H9 (cell line): ENCODE measurements at regions not wholly inside any gene's neighbourhood (a gene's known extent, or its start where the extent isn't known, plus 50 kb on each side); places are given as distances from the start of the nearest gene placed in this dataset.

ENCODE experiments used
- DNase-seq: peaks from one replicate; pipeline ENCODE4 v3.0.0-alpha.2; 2017
- H2AFZ ChIP-seq: one replicate; pipeline ENCODE4 v1.6.1; 2013; ENCODE audit warnings: mild to moderate bottlenecking, low read length, control low read depth, moderate library complexity
- H2AK5ac ChIP-seq: 2 replicates; pipeline ENCODE4 v1.6.1; 2013; ENCODE audit warnings: low read length, control low read depth, mixed read lengths; ENCODE audit not compliant: insufficient read length
- H2BK120ac ChIP-seq: one replicate; pipeline ENCODE4 v1.6.1; 2013; ENCODE audit warnings: low read depth, mild to moderate bottlenecking, low read length, control low read depth, inconsistent platforms; ENCODE audit not compliant: poor library complexity, severe bottlenecking
- H2BK12ac ChIP-seq: 2 replicates; pipeline ENCODE4 v1.6.1; 2013; ENCODE audit warnings: low read length, control low read depth, mixed read lengths, low read depth; ENCODE audit not compliant: insufficient read length
- H2BK15ac ChIP-seq: 2 replicates; pipeline ENCODE4 v1.6.1; 2013; ENCODE audit warnings: low read depth, low read length, control low read depth
- H2BK20ac ChIP-seq: one replicate; pipeline ENCODE4 v1.6.1; 2013; ENCODE audit warnings: low read depth, mild to moderate bottlenecking, low read length, control low read depth, inconsistent platforms; ENCODE audit not compliant: poor library complexity, severe bottlenecking
- H2BK5ac ChIP-seq: 2 replicates; pipeline ENCODE4 v1.6.1; 2013; ENCODE audit warnings: low read length, control low read depth, mixed read lengths; ENCODE audit not compliant: insufficient read length
- H3K14ac ChIP-seq: 2 replicates; pipeline ENCODE4 v1.6.1; 2013; ENCODE audit warnings: low read length, control low read depth; ENCODE audit not compliant: insufficient read depth
- H3K18ac ChIP-seq: 2 replicates; pipeline ENCODE4 v1.6.1; 2013; ENCODE audit warnings: low read depth, mild to moderate bottlenecking, mixed read lengths, low read length, control low read depth; ENCODE audit not compliant: insufficient read length
- H3K23ac ChIP-seq: 2 replicates; pipeline ENCODE4 v1.6.1; 2013; ENCODE audit warnings: low read length, control low read depth, mixed read lengths, low read depth; ENCODE audit not compliant: insufficient read length
- H3K23me2 ChIP-seq: 2 replicates; pipeline ENCODE4 v1.6.1; 2013; ENCODE audit warnings: low read depth, mild to moderate bottlenecking, mixed read lengths, low read length, control low read depth; ENCODE audit not compliant: insufficient read length, poor library complexity, severe bottlenecking
- H3K27ac ChIP-seq: 2 replicates; pipeline ENCODE4 v1.5.1; 2013; ENCODE audit warnings: low read length, control low read depth, mixed read lengths, low read depth; ENCODE audit not compliant: insufficient read length
- H3K27me3 ChIP-seq: 2 replicates; pipeline ENCODE4 v1.6.1; 2013; ENCODE audit warnings: low read length, control low read depth, inconsistent platforms; ENCODE audit not compliant: insufficient read depth
- H3K4ac ChIP-seq: 2 replicates; pipeline ENCODE4 v1.6.1; 2013; ENCODE audit warnings: low read depth, mild to moderate bottlenecking, control low read depth, inconsistent platforms, low read length, moderate library complexity
- H3K4me1 ChIP-seq: 2 replicates; pipeline ENCODE4 v1.6.1; 2013; ENCODE audit warnings: low read length, control low read depth, inconsistent platforms; ENCODE audit not compliant: insufficient read depth
- H3K4me2 ChIP-seq: 2 replicates; pipeline ENCODE4 v1.6.1; 2013; ENCODE audit warnings: low read length, control low read depth, mixed read lengths; ENCODE audit not compliant: insufficient read length, insufficient read depth
- H3K56ac ChIP-seq: 2 replicates; pipeline ENCODE4 v1.6.1; 2013; ENCODE audit warnings: low read depth, mild to moderate bottlenecking, mixed read lengths, low read length, control low read depth; ENCODE audit not compliant: insufficient read length
- H3K79me1 ChIP-seq: 2 replicates; pipeline ENCODE4 v1.6.1; 2013; ENCODE audit warnings: low read depth, mild to moderate bottlenecking, moderate library complexity, low read length, control low read depth, inconsistent platforms; ENCODE audit not compliant: insufficient read depth, poor library complexity, severe bottlenecking
- H3K79me2 ChIP-seq: 2 replicates; pipeline ENCODE4 v1.6.1; 2013; ENCODE audit warnings: low read length, control low read depth, inconsistent platforms; ENCODE audit not compliant: insufficient read depth
- H3K9ac ChIP-seq: 2 replicates; pipeline ENCODE4 v1.6.1; 2013; ENCODE audit warnings: low read length, control low read depth, mixed read lengths; ENCODE audit not compliant: insufficient read length; ENCODE audit errors: extremely low read depth
- H3K9me3 ChIP-seq: one replicate; pipeline ENCODE4 v1.6.1; 2013; ENCODE audit warnings: low read depth, low read length, inconsistent platforms; ENCODE audit not compliant: control insufficient read depth
- H3T11ph ChIP-seq: one replicate; pipeline ENCODE4 v1.6.1; 2013; ENCODE audit warnings: mild to moderate bottlenecking, low read length, control low read depth, inconsistent platforms
- H4K20me1 ChIP-seq: one replicate; pipeline ENCODE4 v1.6.1; 2013; ENCODE audit not compliant: control insufficient read depth, insufficient read length, insufficient read depth
- H4K5ac ChIP-seq: 2 replicates; pipeline ENCODE4 v1.6.1; 2013; ENCODE audit warnings: low read depth, mild to moderate bottlenecking, mixed read lengths, low read length, control low read depth; ENCODE audit not compliant: insufficient read length
- H4K8ac ChIP-seq: replicated peaks from 2 replicates; pipeline ENCODE4 v1.6.1; 2013; ENCODE audit warnings: low read length, control low read depth, mixed read lengths, low read depth; ENCODE audit not compliant: insufficient read length
- H4K91ac ChIP-seq: 2 replicates; pipeline ENCODE4 v1.6.1; 2013; ENCODE audit warnings: low read depth, mild to moderate bottlenecking, moderate library complexity, mixed read lengths, low read length, control low read depth; ENCODE audit not compliant: insufficient read length
- H3K27ac Mint-ChIP-seq, 3 experiments: 2 replicates in 2 of 3; 3 replicates in 1 of 3; pipeline ENCODE4 v1.8.0; 2020 to 2021; ENCODE audit warnings: mixed read lengths in 3 of 3, mild to moderate bottlenecking in 1 of 3, moderate library complexity in 1 of 3
- H3K27me3 Mint-ChIP-seq: 2 replicates; pipeline ENCODE4 v1.8.0; 2021; ENCODE audit warnings: low read depth, mild to moderate bottlenecking, moderate library complexity, mixed read lengths
- H3K36me3 Mint-ChIP-seq, 3 experiments: 2 replicates in 2 of 3; 3 replicates in 1 of 3; pipeline ENCODE4 v1.8.0; 2020 to 2021; ENCODE audit warnings: low read depth in 3 of 3, mixed read lengths in 3 of 3; ENCODE audit not compliant: insufficient read depth in 1 of 3
- H3K4me1 Mint-ChIP-seq, 2 experiments: 2 replicates each; pipeline ENCODE4 v1.8.0; 2020; ENCODE audit warnings: mixed read lengths in 2 of 2
- H3K4me3 Mint-ChIP-seq, 2 experiments: 2 replicates in 1 of 2; 3 replicates in 1 of 2; pipeline ENCODE4 v1.8.0; 2020 to 2021; ENCODE audit warnings: mild to moderate bottlenecking in 2 of 2, mixed read lengths in 2 of 2, moderate library complexity in 1 of 2
- H3K9me3 Mint-ChIP-seq, 2 experiments: 2 replicates in 1 of 2; 3 replicates in 1 of 2; pipeline ENCODE4 v1.8.0; 2020; ENCODE audit warnings: mild to moderate bottlenecking in 2 of 2, mixed read lengths in 2 of 2, moderate library complexity in 1 of 2
- WGBS: extraction: QIAGEN DNeasy Blood & Tissue Kit; methylation state at CpG from one replicate; pipeline ENCODE4 v1.1.7; 2013; ENCODE audit warnings: missing lambda C conversion rate, low lambda C conversion rate, mixed read lengths; ENCODE audit not compliant: insufficient read length; ENCODE audit errors: extremely low coverage; 5-methylcytosine and 5-hydroxymethylcytosine counted together
- TF ChIP-seq, protein P1 (sequence below): fragments of 200-600 bp; sonication (generic); conservative IDR thresholded peaks from 3 replicates; pipeline ENCODE4 v1.8.0; 2021; ENCODE audit warnings: antibody characterized with exemption, mild to moderate bottlenecking

DNA sequence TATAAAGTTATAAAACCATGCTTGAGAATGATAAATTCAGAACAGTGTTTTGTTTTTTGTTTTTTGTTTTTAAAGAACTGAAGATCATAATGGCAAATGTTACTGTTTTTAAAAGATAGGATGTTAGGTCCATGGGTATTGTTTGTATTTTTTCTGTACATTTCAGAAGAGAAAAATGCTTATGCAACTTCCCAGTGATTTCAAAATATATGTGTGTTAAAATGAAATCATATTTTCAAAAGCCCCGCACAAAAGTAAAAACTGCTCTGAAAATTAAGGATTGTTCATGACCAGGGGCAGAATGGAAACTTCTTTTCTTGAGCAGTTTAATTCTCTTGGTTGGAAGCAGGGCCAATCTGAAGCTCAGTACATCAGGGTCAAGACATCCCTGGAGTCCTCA, 109.2 kb upstream of the SIRPG start:
- H2BK5ac ChIP-seq: no peak overlapping the region
- H3K27ac ChIP-seq: no peak overlapping the region
- no peaks in the 10 kb centered on the region for H3K9me3 Mint-ChIP-seq
- H4K8ac ChIP-seq: no peak overlapping the region
- H3K23me2 ChIP-seq: no peaks in the 10 kb centered on the region
- H3K79me2 ChIP-seq: no peaks in the 10 kb centered on the region
- no peak overlapping the region for H3K18ac ChIP-seq
- H3K14ac ChIP-seq: no peak overlapping the region
- no peaks in the 10 kb centered on the region for H3K4me1 ChIP-seq
- H3K4me2 ChIP-seq: no peak overlapping the region
- peaks cover 21% of the 10 kb centered on the region for H3K27me3 Mint-ChIP-seq
- H3K4ac ChIP-seq: no peak overlapping the region
- no peaks in the 10 kb centered on the region for H3K79me1 ChIP-seq
- H2AK5ac ChIP-seq: no peak overlapping the region
- H2BK120ac ChIP-seq: no peak overlapping the region
- H3K36me3 Mint-ChIP-seq: no peaks in the 10 kb centered on the region
- no peak overlapping the region for H4K5ac ChIP-seq
- no peak overlapping the region for H2BK15ac ChIP-seq
- H4K91ac ChIP-seq: no peak overlapping the region
- no peak overlapping the region for H2AFZ ChIP-seq
- H3K56ac ChIP-seq: no peak overlapping the region
- no peak overlapping the region for H2BK12ac ChIP-seq
- TF ChIP-seq, protein P1, sequence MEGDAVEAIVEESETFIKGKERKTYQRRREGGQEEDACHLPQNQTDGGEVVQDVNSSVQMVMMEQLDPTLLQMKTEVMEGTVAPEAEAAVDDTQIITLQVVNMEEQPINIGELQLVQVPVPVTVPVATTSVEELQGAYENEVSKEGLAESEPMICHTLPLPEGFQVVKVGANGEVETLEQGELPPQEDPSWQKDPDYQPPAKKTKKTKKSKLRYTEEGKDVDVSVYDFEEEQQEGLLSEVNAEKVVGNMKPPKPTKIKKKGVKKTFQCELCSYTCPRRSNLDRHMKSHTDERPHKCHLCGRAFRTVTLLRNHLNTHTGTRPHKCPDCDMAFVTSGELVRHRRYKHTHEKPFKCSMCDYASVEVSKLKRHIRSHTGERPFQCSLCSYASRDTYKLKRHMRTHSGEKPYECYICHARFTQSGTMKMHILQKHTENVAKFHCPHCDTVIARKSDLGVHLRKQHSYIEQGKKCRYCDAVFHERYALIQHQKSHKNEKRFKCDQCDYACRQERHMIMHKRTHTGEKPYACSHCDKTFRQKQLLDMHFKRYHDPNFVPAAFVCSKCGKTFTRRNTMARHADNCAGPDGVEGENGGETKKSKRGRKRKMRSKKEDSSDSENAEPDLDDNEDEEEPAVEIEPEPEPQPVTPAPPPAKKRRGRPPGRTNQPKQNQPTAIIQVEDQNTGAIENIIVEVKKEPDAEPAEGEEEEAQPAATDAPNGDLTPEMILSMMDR: no peak
- no peak overlapping the region for H3K4me3 Mint-ChIP-seq
- H4K20me1 ChIP-seq: no peaks in the 10 kb centered on the region
- no peak overlapping the region for H3K9ac ChIP-seq
- H2BK20ac ChIP-seq: no peak overlapping the region
- no peak overlapping the region for H3K27ac Mint-ChIP-seq
- H3K9me3 ChIP-seq: no peaks in the 10 kb centered on the region
- DNase-seq: no peak
- H3K4me1 Mint-ChIP-seq: no peaks in the 10 kb centered on the region
- H3K23ac ChIP-seq: no peak overlapping the region
- no peak overlapping the region for H3T11ph ChIP-seq
- no peaks in the 10 kb centered on the region for H3K27me3 ChIP-seq
- no CpG with 5 or more reads among the region's 1 CpG for WGBS
